Stomach smooth muscle (tissue), 2 donors: ENCODE measurements at regions not wholly inside any gene's neighbourhood (a gene's known extent, or its start where the extent isn't known, plus 50 kb on each side); places are given as distances from the start of the nearest gene placed in this dataset.

Source experiments
- H3K27ac ChIP-seq: one replicate; pipeline ENCODE4 v1.7.0; 2013; ENCODE audit warnings: mild to moderate bottlenecking, low read length, inconsistent platforms
- H3K27me3 ChIP-seq, 2 donors: one replicate each; pipeline ENCODE4 v1.7.0; 2013; ENCODE audit warnings: low read length in 2 of 2; ENCODE audit not compliant: insufficient read depth in 2 of 2, control insufficient read depth in 1 of 2
- H3K36me3 ChIP-seq, 2 donors: one replicate each; pipeline ENCODE4 v1.7.0; 2013; ENCODE audit warnings: low read length in 2 of 2; ENCODE audit not compliant: control insufficient read depth in 2 of 2, insufficient read depth in 2 of 2
- H3K4me1 ChIP-seq: one replicate; pipeline ENCODE4 v1.7.0; 2013; ENCODE audit warnings: low read length; ENCODE audit not compliant: control insufficient read depth, insufficient read depth
- H3K4me3 ChIP-seq, 2 donors: one replicate each; pipeline ENCODE4 v1.7.0; 2013; ENCODE audit warnings: low read length in 2 of 2
- H3K9ac ChIP-seq, 2 donors: one replicate each; pipeline ENCODE4 v1.7.0; 2013; ENCODE audit warnings: low read length in 2 of 2, mild to moderate bottlenecking in 1 of 2
- H3K9me3 ChIP-seq, 2 donors: one replicate each; pipeline ENCODE4 v1.7.0; 2013; ENCODE audit warnings: low read length in 2 of 2; ENCODE audit not compliant: control insufficient read depth in 2 of 2
- donor health status: healthy.
- donor health status: Pancreatic carcinoma.

DNA sequence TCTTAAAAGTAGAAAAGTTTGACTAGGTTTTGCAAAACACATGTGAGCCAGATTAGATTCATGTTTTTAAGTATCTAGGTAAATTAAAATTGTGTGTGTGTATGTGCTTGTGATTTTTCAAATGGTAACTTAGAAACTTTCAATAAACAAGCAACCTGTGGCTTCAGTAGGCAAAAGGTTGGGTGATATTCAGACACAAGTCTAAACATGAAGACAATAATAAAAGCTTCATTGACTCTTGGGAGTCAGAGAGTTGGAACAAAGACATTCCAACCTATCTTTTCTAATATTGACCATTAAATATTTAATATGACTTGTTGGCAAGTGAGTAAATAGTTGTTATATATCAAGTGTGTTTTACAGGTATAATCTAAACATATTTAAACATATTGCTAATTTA is 1049.6 kb upstream of the ADGRL4 start:
- H3K9ac ChIP-seq = no peak overlapping the region
- no peaks in the 10 kb centered on the region for H3K27me3 ChIP-seq
- no peak overlapping the region for H3K27ac ChIP-seq
- H3K4me1 ChIP-seq = no peaks in the 10 kb centered on the region
- no peak overlapping the region for H3K4me3 ChIP-seq
- H3K36me3 ChIP-seq = no peaks in the 10 kb centered on the region
- no peaks in the 10 kb centered on the region for H3K9me3 ChIP-seq

DNA sequence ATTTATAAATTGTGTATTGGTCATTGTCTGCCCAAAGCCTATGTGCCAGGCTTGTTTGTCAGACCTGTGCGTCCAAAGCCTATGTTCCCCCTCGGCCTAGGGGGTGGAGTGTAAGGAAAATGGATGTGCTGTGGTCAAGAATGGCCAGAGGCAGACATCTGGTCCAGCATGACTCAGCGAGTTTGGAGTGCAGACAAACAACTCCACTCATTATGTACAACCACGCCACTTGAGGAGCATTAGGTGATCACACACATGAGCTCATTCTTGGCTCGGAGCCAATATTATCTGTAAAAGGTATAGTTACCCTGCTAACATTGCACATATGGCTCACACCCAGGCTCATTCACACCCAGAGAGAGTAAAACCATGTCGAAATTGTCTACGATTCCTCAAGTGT is 1047.6 kb upstream of the ADGRL4 start:
- Histone ChIP-seq H3K36me3 (no peaks in the 10 kb centered on the region), H3K27me3 (no peaks in the 10 kb centered on the region), H3K9me3 (peaks cover 0 to 4% of the 10 kb centered on the region in 2 donors), H3K27ac (no peak overlapping the region), H3K4me3 (no peak overlapping the region), H3K4me1 (no peaks in the 10 kb centered on the region), H3K9ac (no peak overlapping the region)

DNA sequence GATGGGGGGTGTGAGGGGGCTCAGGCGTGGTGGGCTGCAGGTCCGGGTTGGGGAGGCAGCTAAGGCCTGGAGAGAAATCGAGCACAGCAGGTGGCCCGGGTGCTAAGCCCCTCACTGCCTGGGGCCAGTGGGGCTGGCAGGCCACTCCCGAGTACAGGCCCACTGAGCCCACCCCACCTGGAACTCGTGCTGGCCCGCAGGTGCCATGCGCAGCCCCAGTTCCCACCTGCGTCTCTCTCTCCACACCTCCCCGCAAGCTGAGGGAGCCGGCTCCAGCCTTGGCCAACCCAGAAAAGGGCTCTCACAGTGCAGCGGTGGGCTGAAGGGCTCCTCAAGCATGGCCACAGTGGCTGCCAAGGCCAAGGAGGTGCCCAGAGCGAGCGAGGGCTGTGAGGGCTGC is 1047.1 kb upstream of the ADGRL4 start:
- Histone ChIP-seq H3K4me3 (no peak overlapping the region), H3K4me1 (no peaks in the 10 kb centered on the region), H3K27ac (no peak overlapping the region), H3K9me3 (peaks cover 0 to 4% of the 10 kb centered on the region in 2 donors), H3K36me3 (no peaks in the 10 kb centered on the region), H3K9ac (no peak overlapping the region), H3K27me3 (no peaks in the 10 kb centered on the region)

DNA sequence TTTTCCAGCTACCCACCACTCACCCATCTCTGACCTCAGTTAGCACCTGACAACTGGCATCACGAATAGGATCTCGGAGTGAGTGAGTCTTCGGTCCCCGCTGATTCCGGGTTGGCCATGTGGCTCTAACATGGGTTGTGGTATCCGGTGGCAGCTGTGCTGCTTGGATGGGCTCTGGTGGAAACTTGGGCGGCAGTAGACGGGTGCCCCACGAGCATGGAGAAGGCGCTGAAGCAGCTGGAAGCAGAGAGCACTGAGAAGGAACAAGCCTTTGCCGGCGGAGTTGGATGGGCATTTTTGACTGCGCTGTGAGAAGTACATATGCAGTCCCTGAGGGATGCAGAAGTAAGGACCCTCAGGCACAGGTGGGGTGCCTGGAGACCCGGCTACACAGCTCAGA is 1044.0 kb upstream of the ADGRL4 start:
- Histone ChIP-seq H3K9me3 (peaks cover 0 to 4% of the 10 kb centered on the region in 2 donors), H3K36me3 (no peaks in the 10 kb centered on the region), H3K4me3 (no peak overlapping the region), H3K27me3 (no peaks in the 10 kb centered on the region), H3K4me1 (no peaks in the 10 kb centered on the region), H3K27ac (no peak overlapping the region), H3K9ac (no peak overlapping the region)

DNA sequence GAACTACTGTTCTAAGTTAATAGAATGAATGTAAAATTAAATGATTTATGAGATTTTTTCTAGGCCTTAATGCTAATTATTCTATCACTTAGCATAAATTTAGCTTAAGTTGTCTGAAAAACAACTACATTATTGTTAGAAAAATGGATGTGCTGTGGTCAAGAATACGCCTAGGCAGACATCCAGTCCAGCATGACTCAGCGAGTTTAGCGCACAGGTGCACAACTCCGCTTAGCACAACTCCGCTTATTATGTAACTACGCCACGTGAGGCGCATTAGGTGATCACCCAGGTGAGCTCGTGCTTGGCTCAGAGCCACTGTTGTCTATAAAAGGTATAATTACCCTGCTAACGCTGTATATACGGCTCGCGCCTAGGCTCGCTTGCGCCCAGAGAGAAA is 1043.6 kb upstream of the ADGRL4 start:
- no peaks in the 10 kb centered on the region for H3K36me3 ChIP-seq
- no peaks in the 10 kb centered on the region for H3K27me3 ChIP-seq
- no peaks in the 10 kb centered on the region for H3K4me1 ChIP-seq
- no peak overlapping the region for H3K27ac ChIP-seq
- no peak overlapping the region for H3K9ac ChIP-seq
- H3K4me3 ChIP-seq = no peak overlapping the region
- peaks cover 0 to 4% of the 10 kb centered on the region in 2 donors for H3K9me3 ChIP-seq

DNA sequence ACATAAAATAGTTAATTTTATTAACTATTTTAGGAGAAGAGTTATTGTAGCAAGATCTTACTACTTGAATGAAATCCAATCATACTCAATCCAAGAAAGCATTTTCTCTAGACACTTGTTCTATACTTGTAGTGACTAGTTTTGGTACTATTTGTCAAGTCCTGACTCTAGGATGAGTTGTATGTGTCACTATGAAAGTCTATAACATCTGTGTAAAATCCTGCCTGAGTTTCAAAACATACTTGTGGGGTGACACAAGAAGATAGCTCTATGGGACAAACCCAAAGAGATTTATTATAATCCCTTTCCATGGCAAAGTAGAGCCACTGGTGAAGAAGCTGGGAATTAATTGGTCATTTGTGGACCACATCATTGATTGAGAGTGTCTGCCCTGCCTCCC is 1042.2 kb upstream of the ADGRL4 start:
- no peaks in the 10 kb centered on the region for H3K4me1 ChIP-seq
- no peak overlapping the region for H3K27ac ChIP-seq
- H3K9me3 ChIP-seq = peaks cover 0 to 4% of the 10 kb centered on the region in 2 donors

DNA sequence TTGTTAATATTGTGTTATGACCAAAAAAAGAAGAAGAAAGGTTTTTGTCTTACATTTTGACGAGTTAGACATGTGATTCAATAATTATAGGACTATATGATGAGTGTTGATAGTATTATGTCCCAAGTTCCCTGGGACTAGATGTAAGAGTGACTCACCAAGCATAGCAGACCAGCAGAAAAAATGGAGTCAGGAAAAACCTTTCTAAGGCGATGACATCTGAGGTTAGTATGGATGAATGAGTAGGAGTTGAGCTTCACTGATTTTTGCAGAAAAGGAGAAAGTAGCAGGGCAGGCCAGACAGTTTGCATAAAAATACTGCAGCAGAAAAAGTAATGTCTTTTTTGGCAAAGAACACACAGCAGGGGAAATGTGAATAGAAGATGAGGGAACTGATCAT is 1041.3 kb upstream of the ADGRL4 start:
- Histone ChIP-seq H3K9ac (no peak overlapping the region), H3K36me3 (no peaks in the 10 kb centered on the region), H3K9me3 (peaks cover 0 to 4% of the 10 kb centered on the region in 2 donors), H3K27me3 (no peaks in the 10 kb centered on the region), H3K4me3 (no peak overlapping the region), H3K4me1 (no peaks in the 10 kb centered on the region), H3K27ac (no peak overlapping the region)

More for the DNA sequence above, 1042.2 kb upstream of the ADGRL4 start:
- Histone ChIP-seq H3K4me3 (no peak overlapping the region), H3K36me3 (no peaks in the 10 kb centered on the region), H3K27me3 (no peaks in the 10 kb centered on the region), H3K9ac (no peak overlapping the region)

DNA sequence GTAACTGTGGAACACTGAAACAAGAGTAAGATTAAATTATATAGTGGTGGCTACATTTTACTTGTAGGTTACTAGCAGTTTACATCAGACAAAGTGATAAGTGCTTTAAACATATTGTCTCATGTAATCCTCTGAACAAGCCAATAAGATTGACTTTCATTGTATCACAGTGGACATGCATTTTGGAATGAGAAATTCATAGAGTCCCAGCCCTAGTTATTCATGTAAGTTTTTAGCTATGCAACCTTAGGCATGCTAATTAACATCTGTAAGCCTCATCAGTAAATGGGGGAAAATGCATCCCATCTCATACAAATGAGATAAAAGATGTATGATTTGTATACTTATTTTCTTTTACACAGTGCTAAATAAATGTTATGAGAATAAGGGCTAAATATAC is 1038.1 kb upstream of the ADGRL4 start:
- Histone ChIP-seq H3K4me3 (no peak overlapping the region), H3K27me3 (no peaks in the 10 kb centered on the region), H3K4me1 (no peaks in the 10 kb centered on the region), H3K9me3 (no peaks in the 10 kb centered on the region), H3K36me3 (no peaks in the 10 kb centered on the region), H3K9ac (no peak overlapping the region), H3K27ac (no peak overlapping the region)

DNA sequence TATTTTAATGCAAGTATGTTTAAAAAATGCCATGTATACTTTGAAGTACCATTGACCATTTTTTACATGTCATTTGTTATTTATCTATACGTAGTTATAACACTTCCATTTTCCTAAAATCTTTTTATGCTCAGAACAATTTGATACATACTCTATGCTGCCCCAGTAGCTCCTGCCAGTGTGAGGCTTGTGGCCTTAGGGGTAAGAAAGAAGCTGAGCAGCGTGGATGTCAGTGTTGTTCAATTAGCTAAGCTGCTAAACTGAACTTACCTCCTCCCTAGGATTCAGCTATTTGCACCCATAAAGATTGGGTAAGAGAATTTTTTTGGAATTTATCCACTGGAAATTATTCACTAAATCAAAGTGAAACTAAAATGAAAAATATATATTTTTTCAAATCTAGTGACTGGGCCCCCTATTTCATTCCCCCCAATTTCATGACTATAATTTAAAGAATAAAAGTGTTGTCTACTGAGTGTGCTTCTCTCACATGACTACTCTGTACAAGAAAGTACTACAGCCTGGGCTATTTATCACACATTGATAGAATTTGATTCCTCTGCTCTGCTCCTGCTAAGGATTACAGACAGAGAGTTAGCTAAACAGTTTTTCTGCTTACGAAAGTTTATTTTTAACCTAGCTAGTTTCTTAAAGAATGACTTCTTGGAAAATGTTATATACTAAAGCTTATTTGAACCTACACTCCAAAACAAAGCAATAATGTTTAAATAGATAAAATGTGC is 1030.3 kb upstream of the ADGRL4 start:
- Histone ChIP-seq H3K9me3 (no peaks in the 10 kb centered on the region), H3K27me3 (no peaks in the 10 kb centered on the region), H3K4me1 (no peaks in the 10 kb centered on the region), H3K36me3 (no peaks in the 10 kb centered on the region), H3K9ac (no peak overlapping the region), H3K27ac (no peak overlapping the region), H3K4me3 (no peak overlapping the region)

DNA sequence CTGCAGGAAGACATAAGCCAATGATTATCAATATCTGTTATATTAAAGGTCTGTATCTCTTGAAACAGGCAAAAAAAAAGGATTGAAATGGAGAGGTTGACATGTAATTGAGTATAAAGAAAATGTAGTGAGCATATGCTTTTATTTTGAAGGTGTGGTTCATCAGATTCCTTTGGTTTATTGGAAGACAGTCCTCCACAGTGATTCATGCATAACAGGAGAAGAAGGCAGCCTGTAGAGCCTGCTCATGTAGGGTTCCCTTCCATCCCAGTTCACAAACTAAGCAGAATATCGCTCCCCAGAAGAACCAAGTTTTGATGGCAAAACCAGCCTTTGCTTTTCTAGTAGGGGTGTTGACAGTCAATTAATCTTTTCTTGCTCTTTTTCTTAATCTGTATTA is 1016.8 kb upstream of the ADGRL4 start:
- Histone ChIP-seq H3K9ac (no peak overlapping the region), H3K4me1 (no peaks in the 10 kb centered on the region), H3K4me3 (no peak overlapping the region), H3K36me3 (no peaks in the 10 kb centered on the region), H3K9me3 (no peaks in the 10 kb centered on the region), H3K27ac (no peak overlapping the region), H3K27me3 (no peaks in the 10 kb centered on the region)

DNA sequence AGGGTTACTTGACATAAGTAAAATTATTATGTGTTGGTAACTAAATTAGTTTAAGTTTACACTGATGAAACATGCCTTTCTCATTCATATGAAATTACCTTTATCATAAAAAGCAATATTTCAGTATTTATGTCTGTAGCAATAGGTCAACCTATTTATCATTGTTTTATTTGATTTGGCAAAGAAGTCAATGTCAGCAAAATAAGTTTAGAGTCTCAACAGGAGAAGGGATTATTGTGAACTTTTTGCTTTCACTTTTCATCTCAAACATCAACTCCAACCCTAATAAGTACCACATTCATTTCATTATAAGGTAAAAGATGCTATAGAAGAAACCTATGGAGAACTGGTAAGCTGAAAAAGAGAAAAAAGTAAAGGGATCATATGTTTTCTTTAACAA is 1015.4 kb upstream of the ADGRL4 start:
- H3K4me1 ChIP-seq = no peaks in the 10 kb centered on the region
- no peak overlapping the region for H3K27ac ChIP-seq
- H3K4me3 ChIP-seq = no peak overlapping the region
- no peak overlapping the region for H3K9ac ChIP-seq
- no peaks in the 10 kb centered on the region for H3K9me3 ChIP-seq
- H3K36me3 ChIP-seq = no peaks in the 10 kb centered on the region
- H3K27me3 ChIP-seq = no peaks in the 10 kb centered on the region
